ENCODE measurements at regions not wholly inside any gene's neighbourhood (a gene's known extent, or its start where the extent isn't known, plus 50 kb on each side); places are given as distances from the start of the nearest gene placed in this dataset.
A peak's percentile ranks its signal among the peaks of the same experiment; 100 is the strongest.

DNA sequence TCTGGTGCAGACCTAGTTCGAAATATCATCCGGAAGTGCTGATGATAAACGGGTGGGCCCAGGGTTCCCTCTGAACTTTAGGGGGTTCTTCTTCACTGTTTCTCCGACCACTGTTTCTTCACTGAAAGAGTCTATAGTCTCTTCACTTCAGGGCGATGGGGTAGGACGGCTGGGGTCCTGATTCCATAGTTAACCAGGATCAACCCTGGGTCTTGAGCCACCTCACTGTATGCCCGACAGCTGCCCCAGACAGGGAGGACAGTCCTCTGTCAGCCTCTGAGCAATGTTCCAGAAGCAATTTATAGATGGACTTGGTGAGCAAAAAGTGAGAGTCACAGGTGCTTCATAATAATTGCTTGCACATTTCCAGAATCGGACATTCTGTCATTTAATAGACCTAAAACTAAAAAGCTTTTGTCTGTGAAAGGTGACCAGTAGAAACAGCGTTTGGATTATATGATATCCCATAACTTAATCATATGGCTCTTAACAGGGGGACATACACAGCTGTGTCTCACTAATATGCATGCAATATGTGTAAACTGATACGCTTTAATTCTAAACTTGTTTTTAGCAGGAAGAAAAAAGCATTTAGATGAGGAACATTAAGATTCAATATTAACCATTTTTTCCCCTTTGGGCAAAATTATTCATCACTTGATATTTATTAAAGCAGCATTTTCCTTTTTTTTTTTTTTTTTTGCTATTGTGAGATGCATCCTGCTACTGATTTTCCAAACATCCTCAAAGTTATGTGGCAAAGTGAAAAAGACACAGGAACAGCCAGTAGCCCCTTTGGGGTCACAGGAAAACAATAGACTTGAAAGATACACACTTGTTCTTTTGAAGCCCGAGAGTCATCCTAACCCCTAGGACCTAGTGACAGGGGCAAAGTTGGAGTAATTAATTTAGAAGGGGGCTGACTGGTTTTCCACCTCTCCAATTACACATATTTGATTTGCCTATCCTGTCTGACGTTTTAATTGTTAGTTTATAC is 277.0 kb downstream of the ZNF536 start:
- DNase-seq: peak; percentile 15

DNA sequence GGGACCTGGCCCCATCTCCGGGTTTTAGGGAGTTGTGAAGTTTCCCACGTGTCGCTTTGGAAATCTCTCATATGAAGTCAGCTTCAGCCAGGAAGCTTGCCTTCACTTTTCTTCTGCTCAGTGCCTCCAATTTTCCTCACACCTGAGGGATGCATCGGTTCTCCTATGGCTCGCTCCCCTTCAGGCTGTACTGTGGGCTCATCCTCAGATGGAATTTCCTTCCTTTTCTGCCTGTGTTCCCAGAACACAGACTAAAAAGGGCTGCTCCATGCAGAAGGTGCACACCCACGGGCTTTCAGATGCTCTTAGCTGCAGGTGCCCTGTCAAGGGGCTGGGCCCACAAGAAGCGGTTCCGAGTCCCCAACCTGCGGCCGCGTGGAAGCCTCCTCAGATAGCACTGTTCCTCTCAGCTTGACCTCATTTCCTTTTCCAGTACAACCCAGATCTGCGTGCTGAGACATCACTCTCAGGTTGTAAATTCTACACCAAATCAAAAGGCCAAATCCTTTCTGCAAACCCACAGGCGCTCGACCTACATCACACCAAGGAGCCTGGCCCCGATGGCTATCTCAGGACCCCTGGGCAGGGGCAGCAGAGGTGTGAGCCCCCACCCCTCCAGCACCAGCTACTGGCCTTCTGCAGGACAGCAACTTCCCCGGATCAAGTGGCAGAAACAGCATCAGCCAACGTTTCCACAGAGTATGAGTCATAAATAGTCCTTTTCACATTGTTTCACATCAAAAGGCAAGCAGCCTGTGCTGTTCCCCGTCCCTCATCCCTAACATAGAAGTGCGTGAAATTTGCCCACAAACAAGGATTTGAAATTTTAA is 275.9 kb downstream of the ZNF536 start:
- DNase-seq: no peak

DNA sequence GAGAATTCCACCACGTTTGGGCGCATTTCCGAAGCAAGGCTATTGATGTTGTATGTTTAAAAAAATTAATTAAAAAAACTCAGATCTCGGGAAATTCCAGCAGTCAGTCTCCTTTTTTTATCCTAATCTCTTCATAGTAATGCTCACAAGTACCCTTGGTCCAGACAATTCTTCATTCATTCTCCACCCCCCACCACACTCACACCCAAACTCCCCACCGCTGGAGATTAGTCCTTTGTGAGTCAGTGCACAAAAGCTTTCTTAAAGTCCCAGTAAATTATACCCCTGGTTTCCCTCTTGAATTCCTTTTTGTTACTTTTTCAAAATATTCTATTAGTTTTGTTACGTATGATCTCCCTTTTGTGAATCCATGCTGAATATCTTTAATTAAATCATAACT is 274.6 kb downstream of the ZNF536 start:
- no peak for DNase-seq

DNA sequence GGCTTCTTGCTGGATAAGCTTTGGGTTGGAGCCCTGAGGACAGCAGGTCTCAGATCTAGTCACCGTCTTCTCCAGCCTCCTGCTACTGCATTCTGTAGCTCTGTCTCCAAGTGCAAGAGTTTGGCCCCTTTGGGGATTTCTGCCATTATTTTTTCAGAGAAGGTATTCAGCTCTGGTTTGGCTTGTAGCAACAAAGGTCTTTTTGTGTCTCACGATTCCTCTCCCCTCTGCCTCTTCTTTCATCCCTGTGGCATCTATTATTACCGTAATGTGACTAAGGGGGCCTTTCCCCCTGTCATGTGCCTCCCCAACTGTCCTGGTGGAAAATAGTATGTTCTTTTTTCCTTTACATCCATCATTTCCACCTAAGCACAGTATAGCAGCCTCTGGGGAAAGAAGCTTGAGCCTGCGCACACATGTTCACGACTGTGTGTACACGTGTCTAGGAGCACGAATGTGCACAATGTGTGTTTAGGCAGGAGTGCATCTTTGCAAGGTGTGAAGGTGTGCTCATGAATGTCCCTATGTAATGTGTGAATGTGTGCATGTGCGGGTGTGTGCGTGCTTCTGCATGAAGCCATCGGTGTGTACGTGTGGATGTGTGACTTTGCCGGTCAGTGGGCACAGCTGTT is 273.9 kb downstream of the ZNF536 start:
- DNase-seq: no peak

DNA sequence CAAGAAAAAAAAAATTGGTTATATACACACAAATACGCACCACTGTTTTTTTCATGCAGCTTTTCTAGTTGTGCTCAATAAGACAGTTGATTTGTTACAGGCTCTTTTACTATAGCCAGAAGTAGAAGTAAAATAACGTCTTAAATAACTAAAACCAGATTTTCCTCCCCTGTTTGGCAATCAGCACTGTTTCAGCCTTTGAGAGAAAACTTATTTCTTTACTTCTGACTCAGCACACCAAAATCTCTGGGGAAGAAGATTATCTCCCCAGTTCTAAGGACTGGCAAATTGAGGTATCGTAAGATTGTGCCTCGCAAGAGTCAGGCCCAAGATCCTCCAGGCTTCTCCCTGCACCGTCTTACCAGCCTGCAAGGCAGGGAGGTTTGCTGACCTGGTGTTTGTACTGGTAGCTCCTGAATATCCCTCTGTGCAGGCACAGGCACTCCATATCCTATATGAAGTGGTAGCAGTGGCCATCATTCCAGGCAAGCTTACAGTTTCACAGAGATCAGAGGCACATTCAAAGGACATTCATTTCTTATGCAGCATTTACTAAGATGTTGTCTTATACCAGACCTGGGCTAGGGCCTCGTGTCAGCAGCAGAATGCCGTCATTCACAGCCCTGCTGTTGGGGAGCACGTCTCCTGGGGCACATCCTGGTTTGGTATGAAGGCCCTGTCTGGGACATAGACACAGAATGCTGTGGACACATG is 268.2 kb downstream of the ZNF536 start:
- no peak for DNase-seq

DNA sequence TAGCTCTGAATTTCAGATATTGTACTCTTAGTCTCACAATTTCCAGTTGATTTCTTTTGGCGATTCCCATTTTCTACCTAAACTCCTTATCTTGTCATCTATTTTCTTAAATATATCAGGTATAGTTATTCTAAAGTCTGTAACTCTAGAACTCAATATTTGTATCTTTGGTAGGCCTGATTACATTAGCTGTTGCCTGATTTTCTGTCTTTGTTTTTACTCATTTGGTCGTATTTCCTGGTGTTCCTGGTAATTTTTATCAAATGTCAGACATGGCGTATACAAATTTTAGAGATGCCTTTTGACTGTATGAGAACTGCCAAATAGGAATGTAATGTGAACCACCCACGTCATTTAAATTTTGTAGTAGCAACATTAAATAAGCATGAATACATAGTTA is 266.7 kb downstream of the ZNF536 start:
- DNase-seq: no peak

DNA sequence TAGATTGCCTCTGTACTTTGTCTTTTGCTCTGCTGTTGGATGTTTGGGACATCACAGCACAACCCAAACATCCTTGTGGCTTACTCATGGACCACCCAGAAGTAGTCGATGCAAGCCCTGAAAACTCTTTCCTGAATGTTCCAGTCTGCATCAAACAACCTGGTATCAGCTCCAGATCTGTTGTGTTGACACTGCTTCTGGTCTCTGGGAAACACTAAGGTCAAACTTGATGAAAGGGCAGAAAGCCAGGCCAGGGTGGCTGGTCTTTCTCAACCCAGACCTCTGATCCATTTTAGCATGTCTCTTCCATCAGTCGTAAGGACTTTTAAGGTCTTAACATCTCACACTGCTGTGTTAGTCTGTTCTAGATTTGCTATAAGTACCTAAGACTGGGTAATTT is 265.7 kb downstream of the ZNF536 start:
- no peak for DNase-seq

DNA sequence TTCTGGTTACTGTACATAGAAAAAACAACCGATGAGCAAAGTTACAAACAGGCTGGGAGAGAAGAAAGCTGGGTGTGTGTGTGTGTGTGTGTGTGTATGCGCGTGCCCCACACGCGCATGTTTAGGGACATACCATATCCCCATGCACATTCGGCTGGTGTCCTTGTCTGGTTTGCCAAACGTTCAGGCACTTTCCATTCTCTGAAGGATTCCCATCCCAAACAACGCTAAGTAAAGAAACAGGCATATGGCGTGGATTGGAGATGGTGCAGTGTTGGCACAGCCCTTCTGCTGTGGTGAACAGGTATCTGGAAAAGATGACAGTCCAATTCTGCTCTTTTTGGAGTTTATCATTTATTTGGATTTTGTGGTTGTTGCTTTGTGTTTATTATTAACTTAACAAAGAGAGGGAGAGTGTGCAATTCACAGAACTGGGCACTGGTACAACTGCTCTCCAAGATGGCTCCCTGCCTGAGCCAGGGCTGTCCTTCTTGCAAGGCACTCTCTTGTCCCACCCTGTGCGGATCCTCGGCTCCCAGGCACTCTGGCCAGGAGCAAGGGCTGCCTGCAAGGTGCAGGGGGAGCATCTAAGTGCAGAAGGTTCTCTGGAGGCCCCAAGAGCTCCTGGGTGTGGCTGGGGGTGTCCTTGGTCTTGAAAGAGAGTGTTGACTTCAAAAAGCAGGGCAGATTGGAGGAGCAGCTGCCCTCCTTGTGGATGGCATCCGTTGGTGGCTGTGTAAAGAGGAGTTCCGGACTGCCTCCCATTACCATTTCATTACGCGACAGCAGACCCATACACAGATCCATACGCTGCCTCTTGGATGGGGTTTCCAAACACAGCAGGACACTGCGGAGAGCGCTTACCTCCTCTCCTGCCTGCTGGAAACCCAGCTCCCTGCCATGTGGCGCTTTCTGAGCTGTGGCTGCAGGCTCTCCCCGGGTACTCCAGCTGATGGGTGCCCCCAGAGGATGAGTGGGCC is 263.1 kb downstream of the ZNF536 start:
- no peak for DNase-seq

DNA sequence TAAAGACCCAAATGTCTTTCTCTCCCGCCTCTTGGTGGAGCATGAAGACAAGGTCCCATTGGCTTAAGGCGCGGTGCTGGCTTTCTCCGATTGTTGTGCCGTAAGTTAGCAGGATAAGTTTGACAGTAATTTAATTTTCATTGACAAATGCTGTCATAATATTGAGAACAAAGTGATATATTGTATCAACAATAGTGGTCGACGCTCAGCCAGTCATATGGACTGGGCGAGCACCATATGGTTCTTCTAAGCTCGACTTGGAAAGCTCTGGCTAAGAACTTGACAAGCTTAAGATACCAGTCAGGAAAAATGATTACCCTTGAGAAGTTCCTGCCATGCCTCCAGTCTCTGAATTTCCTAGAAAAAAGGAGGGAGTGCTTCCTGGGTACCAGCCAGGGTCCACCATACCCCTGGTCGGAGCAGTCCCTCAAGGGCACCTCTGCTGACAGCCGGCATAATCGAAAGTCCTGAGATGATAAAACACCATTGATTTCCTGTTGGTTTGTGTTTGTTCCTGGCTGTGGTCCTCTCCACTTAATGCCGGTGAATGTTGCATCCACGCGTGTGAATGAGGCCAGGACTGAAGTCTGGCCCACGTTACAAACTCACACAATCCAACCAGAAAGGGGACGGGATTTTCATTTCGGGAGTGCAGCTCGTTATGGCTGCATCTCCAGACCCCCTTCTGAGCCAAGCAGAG is 262.1 kb downstream of the ZNF536 start:
- DNase-seq: no peak

DNA sequence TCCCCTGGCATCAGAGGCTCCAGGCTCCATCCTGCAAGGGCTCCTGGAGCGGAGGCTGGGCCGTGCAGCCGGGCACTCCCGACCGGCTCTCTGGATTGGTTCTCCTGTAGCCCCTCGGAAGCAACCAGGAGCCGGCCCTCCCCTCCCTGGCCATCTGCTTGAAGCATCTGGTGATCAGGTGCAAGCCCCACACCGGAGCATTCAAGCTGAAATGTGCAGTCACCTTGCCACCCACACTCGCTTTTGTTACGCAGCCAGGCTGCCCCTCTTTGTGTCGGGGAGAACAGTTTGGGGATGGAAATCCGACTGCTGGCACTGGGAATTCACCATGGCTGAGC is 258.8 kb downstream of the ZNF536 start:
- DNase-seq: no peak

DNA sequence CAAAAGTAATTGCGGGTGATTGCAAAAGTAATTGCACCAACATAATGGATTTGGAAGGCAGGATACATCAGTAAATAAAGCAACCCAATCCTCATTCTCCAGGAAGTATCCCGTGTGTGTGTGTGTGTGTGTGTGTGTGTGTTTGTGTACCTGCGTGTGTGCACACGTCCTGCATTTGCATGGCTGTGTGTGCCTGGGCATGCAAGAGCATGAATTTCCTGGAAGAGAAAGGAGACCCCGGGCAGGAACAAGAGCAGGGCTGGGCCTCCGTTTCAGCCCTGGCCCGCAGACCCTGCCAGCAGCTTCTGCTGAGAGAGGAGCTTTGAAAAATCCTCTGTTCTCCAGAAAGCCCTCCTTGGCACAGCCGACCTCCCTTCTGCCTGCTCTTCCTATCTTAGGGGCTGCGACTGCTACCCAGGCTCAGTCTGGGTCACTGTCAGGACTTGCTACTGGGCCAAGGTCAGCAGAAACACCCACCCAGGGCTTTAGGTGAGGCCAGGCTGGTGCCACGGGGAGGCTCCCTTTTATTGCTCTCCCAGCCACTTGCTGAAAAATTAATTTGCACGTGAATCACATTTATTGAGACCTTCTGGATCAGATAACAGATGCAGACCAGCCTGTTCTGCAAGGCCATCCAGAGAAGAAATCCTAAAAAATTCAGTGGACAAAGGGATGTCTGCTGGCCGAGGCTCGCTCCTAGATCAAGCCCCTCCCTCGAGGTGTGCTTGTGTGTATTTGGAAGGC is 258.3 kb downstream of the ZNF536 start:
- DNase-seq: no peak

DNA sequence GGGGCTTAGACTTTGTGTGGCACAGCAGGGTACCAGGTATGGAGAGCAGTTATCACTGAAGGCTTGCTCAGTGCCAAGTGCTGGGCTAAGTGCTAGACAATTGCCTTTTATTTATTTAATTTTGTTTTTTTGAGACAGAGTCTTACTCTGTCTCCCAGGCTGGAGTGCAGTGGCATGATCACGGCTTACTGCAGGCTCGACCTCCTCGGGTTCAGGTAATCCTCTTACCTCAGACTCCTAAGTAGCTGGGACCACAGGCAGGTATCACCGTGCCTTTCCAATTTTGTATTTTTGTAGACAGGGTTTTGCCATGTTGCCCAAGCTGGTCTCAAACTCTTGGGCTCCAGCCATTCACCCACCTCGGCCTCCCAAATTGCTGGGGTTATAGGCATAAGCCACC is 256.9 kb downstream of the ZNF536 start:
- no peak for DNase-seq

DNA sequence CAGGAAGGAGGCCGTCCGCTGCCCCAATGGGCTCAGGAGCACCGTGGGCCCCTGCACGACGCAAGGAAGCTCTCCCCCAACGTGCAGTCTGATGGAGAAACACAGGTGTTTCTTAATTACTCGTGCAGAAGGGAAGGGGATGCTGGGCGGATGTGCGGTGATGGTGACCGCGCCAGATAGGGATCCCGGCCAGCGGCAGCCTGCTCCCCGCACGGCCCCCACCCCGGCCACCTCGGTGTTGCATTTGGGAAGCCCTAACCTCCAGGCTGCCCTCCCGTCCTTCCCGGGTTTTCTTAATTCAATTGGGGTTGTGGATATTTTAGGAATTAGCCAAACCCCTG is 254.4 kb downstream of the ZNF536 start:
- no peak for DNase-seq

DNA sequence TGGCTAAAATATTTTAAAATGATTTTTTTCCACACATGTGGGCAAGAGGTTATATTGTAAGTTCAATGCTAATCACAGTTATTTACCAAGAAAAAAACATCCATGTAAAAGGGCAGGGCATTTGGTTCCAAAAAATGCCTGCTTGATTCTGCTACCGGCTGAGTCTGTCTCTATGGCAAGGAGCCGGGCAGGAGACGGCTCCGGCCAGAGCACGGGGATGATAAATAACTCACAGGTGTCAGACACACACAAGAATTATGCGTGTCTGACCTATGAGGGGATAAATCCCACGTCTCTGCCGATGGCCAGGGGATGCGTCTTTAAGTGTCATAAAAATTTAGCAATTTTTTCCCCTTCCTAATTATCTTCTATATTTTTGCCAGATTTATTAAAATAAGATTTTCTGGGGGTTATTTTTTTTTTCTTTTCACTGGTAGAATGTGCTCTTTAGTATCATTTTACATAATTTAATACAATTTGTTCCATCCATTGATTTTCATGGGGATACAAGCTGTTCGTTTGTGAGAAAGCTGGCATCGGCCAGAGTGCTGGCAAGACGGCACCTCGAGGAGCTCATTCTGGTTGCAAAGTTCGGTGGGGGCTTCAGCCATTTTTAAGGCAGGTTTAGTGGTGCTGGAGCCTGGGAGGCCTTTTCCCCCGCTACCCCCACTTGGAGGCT is 253.9 kb downstream of the ZNF536 start:
- DNase-seq: no peak

DNA sequence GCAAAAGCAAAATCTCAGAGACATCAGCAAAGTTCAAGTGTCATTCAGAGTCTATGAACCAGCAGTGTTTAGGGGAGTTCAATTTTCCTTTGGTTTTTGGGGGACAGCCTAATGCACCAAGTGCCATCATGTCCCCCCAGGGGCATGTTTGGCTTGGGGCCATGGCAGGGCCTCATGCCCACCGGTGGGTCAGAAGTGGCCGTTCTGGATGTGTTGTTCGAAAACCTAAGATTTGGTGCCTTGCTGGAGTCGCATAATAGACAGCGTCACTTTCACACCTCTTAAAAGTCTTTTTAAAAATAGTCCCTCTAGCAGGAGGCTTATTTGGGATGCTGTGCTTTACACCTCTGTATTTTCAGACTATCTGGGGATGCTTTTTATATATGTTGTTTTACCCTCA is 250.1 kb downstream of the ZNF536 start:
- no peak for DNase-seq

DNA sequence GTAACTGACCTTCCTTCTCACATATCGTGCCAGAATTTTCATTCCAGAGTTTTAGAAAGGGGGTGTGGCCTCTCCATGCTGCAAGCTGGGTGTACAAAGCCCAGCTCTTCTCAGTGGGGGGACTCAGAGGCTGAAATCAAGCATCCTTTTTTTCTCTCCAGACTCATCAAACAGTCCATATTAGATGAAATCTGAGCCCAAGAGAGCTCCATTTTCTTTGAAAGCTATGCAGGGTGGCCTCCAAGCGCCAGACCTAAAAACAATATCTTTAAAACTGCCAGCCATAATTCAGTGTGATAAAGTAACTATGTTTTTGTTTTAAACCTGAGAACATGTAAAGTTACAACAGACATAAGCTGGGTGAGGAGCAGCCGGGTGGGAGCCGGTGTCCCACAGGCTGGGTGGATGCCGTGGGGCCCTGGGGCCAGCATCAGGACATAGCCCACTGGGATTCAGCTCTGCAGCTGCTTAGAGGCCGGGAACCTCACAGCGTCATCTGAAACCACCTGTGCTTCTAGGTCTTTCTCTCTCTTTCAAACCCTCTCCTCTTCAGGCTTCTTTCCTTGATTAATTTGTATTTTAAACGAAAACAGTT is 249.2 kb downstream of the ZNF536 start:
- DNase-seq: no peak

DNA sequence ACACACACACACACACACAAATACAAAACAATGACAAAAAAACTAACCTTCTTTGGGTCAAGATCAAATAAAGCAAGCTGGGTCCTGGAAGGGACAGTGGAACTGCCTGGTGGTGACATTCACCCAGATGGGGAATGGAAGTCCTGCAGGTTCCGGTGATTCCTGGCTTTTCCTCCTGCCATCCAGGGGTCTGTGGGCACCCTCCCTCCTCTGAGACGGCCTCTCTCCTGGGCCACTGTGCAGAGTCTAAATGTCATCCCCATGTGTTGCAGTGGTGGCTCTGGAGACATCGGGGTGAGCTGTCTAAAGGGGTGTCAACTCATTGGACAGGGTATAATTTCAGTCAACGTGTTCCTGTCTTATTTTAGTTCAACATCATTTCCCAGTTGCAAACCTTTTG is 248.2 kb downstream of the ZNF536 start:
- no peak for DNase-seq

DNA sequence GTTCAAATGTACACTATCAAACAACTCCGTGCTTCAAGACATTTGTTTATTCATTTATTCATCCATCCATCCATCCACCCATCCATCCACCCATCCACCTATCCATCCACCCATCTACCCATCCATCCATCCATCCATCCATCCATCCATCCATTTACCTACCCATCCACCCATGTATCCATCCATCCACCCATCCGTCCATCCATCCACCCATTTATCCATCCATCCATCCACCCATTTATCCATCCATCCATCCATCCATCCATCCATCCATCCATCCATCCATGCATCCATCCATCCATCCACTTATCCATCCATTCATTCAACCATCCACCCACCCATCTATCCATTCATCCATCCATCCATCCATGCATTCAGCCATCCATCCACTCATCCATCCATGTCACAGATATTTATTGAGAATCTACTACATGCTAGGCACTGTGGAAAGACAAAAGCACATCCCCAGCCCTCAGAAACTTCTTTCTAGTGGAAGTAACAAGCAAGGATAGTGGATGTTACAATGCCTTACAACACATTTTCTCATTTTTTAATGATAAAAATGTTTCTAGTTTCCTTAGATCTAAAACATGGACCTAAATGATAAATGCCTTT is 237.6 kb downstream of the ZNF536 start:
- DNase-seq: no peak

DNA sequence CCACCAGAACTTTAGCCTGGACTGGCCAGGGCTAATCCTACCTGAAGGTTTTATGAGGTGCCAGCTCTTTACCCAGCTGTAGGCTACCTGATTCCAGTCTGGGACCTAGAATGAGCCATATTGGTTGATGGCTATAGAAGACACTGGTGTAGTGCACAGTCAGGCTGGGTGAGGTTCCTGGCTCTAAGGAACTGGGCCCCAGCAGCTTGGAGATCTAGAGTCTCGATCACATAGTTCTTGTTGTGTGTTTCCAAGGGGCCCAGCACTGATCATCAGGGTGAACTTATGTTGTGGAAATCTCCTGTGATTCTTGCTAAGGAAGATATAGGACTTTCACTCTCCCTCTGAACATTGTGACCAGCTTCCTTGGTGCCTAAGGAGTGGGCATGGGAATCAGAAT is 236.3 kb downstream of the ZNF536 start:
- no peak for DNase-seq
